Cerebellar cortex (tissue), 1 donor: ENCODE measurements at regions not wholly inside any gene's neighbourhood (a gene's known extent, or its start where the extent isn't known, plus 50 kb on each side); places are given as distances from the start of the nearest gene placed in this dataset.

Experiments used
- DNase-seq: peaks from one replicate; pipeline ENCODE4 v3.0.0-alpha.2; 2015; ENCODE audit warnings: low spot score

GRCh38 chr12:59928416-59928815 is 332.6 kb downstream of the SLC16A7 start:
- DNase-seq: no peak

- no peak for DNase-seq
Observed at GRCh38 chr12:59929110-59929509, 333.3 kb downstream of the SLC16A7 start.

GRCh38 chr12:59934486-59934885 is 338.7 kb downstream of the SLC16A7 start:
- no peak for DNase-seq

- no peak for DNase-seq
Observed at GRCh38 chr12:59936534-59936933, 340.7 kb downstream of the SLC16A7 start.

GRCh38 chr12:59937148-59937547 is 341.3 kb downstream of the SLC16A7 start:
- DNase-seq: no peak

- DNase-seq: no peak
Observed at GRCh38 chr12:59938190-59938962, 342.5 kb downstream of the SLC16A7 start.

GRCh38 chr12:59940631-59941342 is 345.0 kb downstream of the SLC16A7 start:
- no peak for DNase-seq

- DNase-seq: no peak
Observed at GRCh38 chr12:59941461-59941860, 345.6 kb downstream of the SLC16A7 start.

- DNase-seq: no peak
Observed at GRCh38 chr12:59944177-59944576, 348.3 kb downstream of the SLC16A7 start.

- no peak for DNase-seq
Observed at GRCh38 chr12:59946635-59947034, 350.8 kb downstream of the SLC16A7 start.

- DNase-seq: no peak
Observed at GRCh38 chr12:59963546-59963945, 367.7 kb downstream of the SLC16A7 start.

GRCh38 chr12:59972905-59973304 is 377.1 kb downstream of the SLC16A7 start:
- no peak for DNase-seq

- no peak for DNase-seq
Observed at GRCh38 chr12:59973515-59973914, 377.7 kb downstream of the SLC16A7 start.

- DNase-seq: no peak
Observed at GRCh38 chr12:59977779-59978178, 381.9 kb downstream of the SLC16A7 start.

- no peak for DNase-seq
Observed at GRCh38 chr12:59980476-59980875, 384.6 kb downstream of the SLC16A7 start.

GRCh38 chr12:59999291-59999690 is 403.5 kb downstream of the SLC16A7 start:
- DNase-seq: no peak

- no peak for DNase-seq
Observed at GRCh38 chr12:60010486-60010885, 414.7 kb downstream of the SLC16A7 start.

- DNase-seq: no peak
Observed at GRCh38 chr12:60012659-60013058, 416.8 kb downstream of the SLC16A7 start.

GRCh38 chr12:60014436-60014835 is 418.6 kb downstream of the SLC16A7 start:
- DNase-seq: no peak

GRCh38 chr12:60020068-60020467 is 424.2 kb downstream of the SLC16A7 start:
- DNase-seq: no peak

- DNase-seq: no peak
Observed at GRCh38 chr12:60021235-60021634, 425.4 kb downstream of the SLC16A7 start.

- no peak for DNase-seq
Observed at GRCh38 chr12:60027266-60027665, 431.4 kb downstream of the SLC16A7 start.

- no peak for DNase-seq
Observed at GRCh38 chr12:60034147-60034546, 438.3 kb downstream of the SLC16A7 start.

- no peak for DNase-seq
Observed at GRCh38 chr12:60035835-60036234, 440.0 kb downstream of the SLC16A7 start.
